NCI-H510A treated with DMSO at 0.1 percent for 48 hours (cell line): ENCODE measurements at regions not wholly inside any gene's neighbourhood (a gene's known extent, or its start where the extent isn't known, plus 50 kb on each side); places are given as distances from the start of the nearest gene placed in this dataset.

Experiments
- DNase-seq: peaks from one replicate; lab custom pipeline; 2025; lab: John Stamatoyannopoulos, UW

- DNase-seq: no peak
Observed at GRCh38 chr12:115464111-115464581, 780.2 kb upstream of the TBX3 start.

GRCh38 chr12:115461401-115461800 lies 777.4 kb upstream of the TBX3 start:
- no peak for DNase-seq

GRCh38 chr12:115457798-115458197 lies 773.8 kb upstream of the TBX3 start:
- no peak for DNase-seq

- peak; percentile 73 for DNase-seq
Observed at GRCh38 chr12:115456946-115457689, 773.1 kb upstream of the TBX3 start.

GRCh38 chr12:115455268-115455681 lies 771.3 kb upstream of the TBX3 start:
- peak; percentile 79 for DNase-seq

- DNase-seq: no peak
Observed at GRCh38 chr12:115452751-115453281, 768.8 kb upstream of the TBX3 start.

GRCh38 chr12:115451780-115452736 lies 768.1 kb upstream of the TBX3 start:
- peak; percentile 81 for DNase-seq

- DNase-seq: peak; percentile 46
Observed at GRCh38 chr12:115451151-115451779, 767.3 kb upstream of the TBX3 start.

- no peak for DNase-seq
Observed at GRCh38 chr12:115450710-115451109, 766.7 kb upstream of the TBX3 start.

- DNase-seq: no peak
Observed at GRCh38 chr12:115450017-115450416, 766.0 kb upstream of the TBX3 start.

- no peak for DNase-seq
Observed at GRCh38 chr12:115449526-115449925, 765.6 kb upstream of the TBX3 start.

GRCh38 chr12:115444346-115444745 lies 760.4 kb upstream of the TBX3 start:
- no peak for DNase-seq

GRCh38 chr12:115443351-115443938 lies 759.5 kb upstream of the TBX3 start:
- no peak for DNase-seq

GRCh38 chr12:115440438-115440837 lies 756.5 kb upstream of the TBX3 start:
- DNase-seq: no peak

- no peak for DNase-seq
Observed at GRCh38 chr12:115439008-115439601, 755.1 kb upstream of the TBX3 start.

- DNase-seq: no peak
Observed at GRCh38 chr12:115438314-115438713, 754.3 kb upstream of the TBX3 start.

GRCh38 chr12:115437061-115437567 lies 753.1 kb upstream of the TBX3 start:
- no peak for DNase-seq

GRCh38 chr12:115433014-115433634 lies 749.1 kb upstream of the TBX3 start:
- no peak for DNase-seq

GRCh38 chr12:115430636-115431035 lies 746.7 kb upstream of the TBX3 start:
- DNase-seq: no peak

- DNase-seq: peak; percentile 32
Observed at GRCh38 chr12:115426732-115427131, 742.8 kb upstream of the TBX3 start.

- no peak for DNase-seq
Observed at GRCh38 chr12:115424003-115424402, 740.0 kb upstream of the TBX3 start.
